22Rv1 (cell line): ENCODE measurements at regions not wholly inside any gene's neighbourhood (a gene's known extent, or its start where the extent isn't known, plus 50 kb on each side); places are given as distances from the start of the nearest gene placed in this dataset.

ENCODE experiments used
- H3K27ac ChIP-seq: fragments of 450-650 bp; 2 replicates; pipeline ENCODE4 v1.5.1; 2017
- CTCF ChIP-seq: fragments of 450-650 bp; IDR thresholded peaks from 2 replicates; pipeline ENCODE4 v1.5.1; 2017; ENCODE audit warnings: mild to moderate bottlenecking
- ZFX ChIP-seq: fragments of 450-650 bp; IDR thresholded peaks from 2 replicates; pipeline ENCODE4 v1.6.1; 2017; ENCODE audit warnings: antibody characterized with exemption, borderline replicate concordance

GRCh38 chr14:65239938-65240296 is 137.6 kb upstream of the MAX start:
- no peak for TF ChIP-seq ZFX
- no peak for TF ChIP-seq CTCF
- H3K27ac ChIP-seq, result no peak overlapping the region

GRCh38 chr14:65241125-65241752 is 138.9 kb upstream of the MAX start:
- H3K27ac ChIP-seq, result no peak overlapping the region
- TF ChIP-seq CTCF (no peak), ZFX (no peak)

- TF ChIP-seq ZFX (no peak), CTCF (no peak)
- H3K27ac ChIP-seq, result no peak overlapping the region
Observed at GRCh38 chr14:65242732-65243134, 140.4 kb upstream of the MAX start.

GRCh38 chr14:65243766-65244442 is 141.6 kb upstream of the MAX start:
- TF ChIP-seq CTCF (no peak), ZFX (no peak)
- H3K27ac ChIP-seq, result peak overlapping the region; percentile 78

- peak overlapping the region; percentile 66 for H3K27ac ChIP-seq
- no peak for TF ChIP-seq CTCF
- no peak for TF ChIP-seq ZFX
Observed at GRCh38 chr14:65249471-65250161, 147.3 kb upstream of the MAX start.

GRCh38 chr14:65250162-65250495 is 147.8 kb upstream of the MAX start:
- TF ChIP-seq ZFX (no peak), CTCF (no peak)
- H3K27ac ChIP-seq, result peak overlapping the region; percentile 66

- TF ChIP-seq CTCF, result no peak
- no peak for TF ChIP-seq ZFX
- H3K27ac ChIP-seq, result no peak overlapping the region
Observed at GRCh38 chr14:65251213-65251612, 148.9 kb upstream of the MAX start.
